ENCODE measurements at regions not wholly inside any gene's neighbourhood (a gene's known extent, or its start where the extent isn't known, plus 50 kb on each side); places are given as distances from the start of the nearest gene placed in this dataset.

- H2AFZ ChIP-seq = no peak overlapping the region
- ChIA-PET CTCF (no interaction called here), POLR2A (ENCODE audit: unreplicated experiment) (no interaction called here)
- H3K27ac ChIP-seq = no peak overlapping the region
- H3K4me2 ChIP-seq = no peak overlapping the region
- no TSS peak for BruUV-seq (replicated peaks)
- TF ChIP-seq CTCF (conservative IDR thresholded peaks at IDR 0.05) = no peak
- TF ChIP-seq EZH2 (IDR thresholded peaks at IDR 0.05; ENCODE audit: low read depth) = no peak
- H3K9me2 ChIP-seq (ENCODE audit: insufficient read depth) = no peaks in the 10 kb centered on the region
- H4K20me1 ChIP-seq (ENCODE audit: insufficient read depth) = no peaks in the 10 kb centered on the region
- no peaks in the 10 kb centered on the region for H3K27me3 ChIP-seq (ENCODE audit: insufficient read depth, low read depth)
- intact Hi-C loops (cut with micrococcal nuclease; ENCODE audit: unreplicated experiment) = no loop called here
- DNase-seq = no peak
- no peak overlapping the region for H3K4me3 ChIP-seq
- no peaks in the 10 kb centered on the region for H3F3A ChIP-seq (ENCODE audit: insufficient read depth, low read depth)
- no peaks in the 10 kb centered on the region for H3K79me2 ChIP-seq (ENCODE audit: low read depth)
- H3K4me1 ChIP-seq (replicated peaks; ENCODE audit: insufficient read depth) = no peaks in the 10 kb centered on the region
- H3K36me3 ChIP-seq (ENCODE audit: low read depth) = no peaks in the 10 kb centered on the region
- H3K9me3 ChIP-seq (ENCODE audit: insufficient read depth, low read depth) = no peaks in the 10 kb centered on the region
These were observed 542.6 kb upstream of the COX7C start for GRCh38 chr5:86075139-86075538.

- no peaks in the 10 kb centered on the region for H3K4me1 ChIP-seq (replicated peaks; ENCODE audit: insufficient read depth)
- H2AFZ ChIP-seq = no peak overlapping the region
- no peak for DNase-seq
- BruUV-seq (replicated peaks) = no TSS peak
- no peaks in the 10 kb centered on the region for H3K9me3 ChIP-seq (ENCODE audit: insufficient read depth, low read depth)
- no peak overlapping the region for H3K4me3 ChIP-seq
- H3K27ac ChIP-seq = no peak overlapping the region
- H3K4me2 ChIP-seq = no peak overlapping the region
- CTCF ChIA-PET = no interaction called here
- H3K9me2 ChIP-seq (ENCODE audit: insufficient read depth) = no peaks in the 10 kb centered on the region
- no peak for TF ChIP-seq CTCF (conservative IDR thresholded peaks at IDR 0.05)
- no peak for TF ChIP-seq EZH2 (IDR thresholded peaks at IDR 0.05; ENCODE audit: low read depth)
- no peaks in the 10 kb centered on the region for H3K36me3 ChIP-seq (ENCODE audit: low read depth)
- intact Hi-C loops (cut with micrococcal nuclease; ENCODE audit: unreplicated experiment) = no loop called here
- no peaks in the 10 kb centered on the region for H3K27me3 ChIP-seq (ENCODE audit: insufficient read depth, low read depth)
- no peaks in the 10 kb centered on the region for H3F3A ChIP-seq (ENCODE audit: insufficient read depth, low read depth)
- no peaks in the 10 kb centered on the region for H3K79me2 ChIP-seq (ENCODE audit: low read depth)
- POLR2A ChIA-PET (ENCODE audit: unreplicated experiment) = no interaction called here
- no peaks in the 10 kb centered on the region for H4K20me1 ChIP-seq (ENCODE audit: insufficient read depth)
These were observed 522.6 kb upstream of the COX7C start for GRCh38 chr5:86095092-86095491.

- H2AFZ ChIP-seq = no peak overlapping the region
- H3K4me3 ChIP-seq = no peak overlapping the region
- H3K36me3 ChIP-seq (ENCODE audit: low read depth) = no peaks in the 10 kb centered on the region
- no peaks in the 10 kb centered on the region for H3K27me3 ChIP-seq (ENCODE audit: insufficient read depth, low read depth)
- H3K9me3 ChIP-seq (ENCODE audit: insufficient read depth, low read depth) = no peaks in the 10 kb centered on the region
- no peaks in the 10 kb centered on the region for H3F3A ChIP-seq (ENCODE audit: insufficient read depth, low read depth)
- DNase-seq = no peak
- TF ChIP-seq EZH2 (IDR thresholded peaks at IDR 0.05; ENCODE audit: low read depth) = no peak
- TF ChIP-seq CTCF (conservative IDR thresholded peaks at IDR 0.05) = no peak
- H3K4me2 ChIP-seq = no peak overlapping the region
- BruUV-seq (replicated peaks) = no TSS peak
- H3K9me2 ChIP-seq (ENCODE audit: insufficient read depth) = no peaks in the 10 kb centered on the region; the same call in 1 of the 2 replicates
- no peaks in the 10 kb centered on the region for H3K79me2 ChIP-seq (ENCODE audit: low read depth)
- H4K20me1 ChIP-seq (ENCODE audit: insufficient read depth) = no peaks in the 10 kb centered on the region
- ChIA-PET POLR2A (ENCODE audit: unreplicated experiment) (interaction anchor here (0.6 kb wide), 1 partner anchor 12 kb away, joined by 3 read pairs; no protein-coding TSS in a partner anchor), CTCF (no interaction called here)
- intact Hi-C loops (cut with micrococcal nuclease; ENCODE audit: unreplicated experiment) = no loop called here
- H3K4me1 ChIP-seq (replicated peaks; ENCODE audit: insufficient read depth) = no peaks in the 10 kb centered on the region
- H3K27ac ChIP-seq = no peak overlapping the region
These were observed 515.8 kb upstream of the COX7C start for GRCh38 chr5:86101966-86102365.
